ENCODE measurements at regions not wholly inside any gene's neighbourhood (a gene's known extent, or its start where the extent isn't known, plus 50 kb on each side); places are given as distances from the start of the nearest gene placed in this dataset.

- Histone ChIP-seq H3K27ac (ENCODE audit: low read depth) (no peak overlapping the region), H3K9me2 (ENCODE audit: insufficient read depth) (no peaks in the 10 kb centered on the region), H2AFZ (no peak overlapping the region), H3K36me3 (ENCODE audit: insufficient read depth) (no peaks in the 10 kb centered on the region; the same call in 1 of the 2 replicates), H3K4me3 (no peak overlapping the region), H3K79me2 (replicated peaks; ENCODE audit: insufficient read depth) (no peaks in the 10 kb centered on the region), H4K20me1 (replicated peaks; ENCODE audit: insufficient read depth) (no peaks in the 10 kb centered on the region), H3K4me1 (ENCODE audit: insufficient read depth) (no peaks in the 10 kb centered on the region), H3K4me2 (no peak overlapping the region), H3F3A (replicated peaks; ENCODE audit: low read depth) (no peaks in the 10 kb centered on the region), H3K27me3 (ENCODE audit: insufficient read depth) (no peaks in the 10 kb centered on the region)
- Mint-ChIP-seq H3K27ac (no peak overlapping the region), H3K9me3 (peaks cover 88% of the 10 kb centered on the region), H3K36me3 (ENCODE audit: low read depth) (peaks cover 28% of the 10 kb centered on the region), H3K4me3 (no peak overlapping the region), H3K4me1 (no peaks in the 10 kb centered on the region), H3K27me3 (ENCODE audit: insufficient read depth, low read depth, poor library complexity) (peaks cover 4% of the 10 kb centered on the region)
- no peak for ATAC-seq
- DNase-seq (ENCODE audit: low spot score), result no peak
- TF ChIP-seq NANOG (IDR thresholded peaks at IDR 0.05; ENCODE audit: borderline replicate concordance) (no peak), ZNF114 (CRISPR knock-in tag; IDR thresholded peaks at IDR 0.05) (no peak), CTCF (conservative IDR thresholded peaks at IDR 0.05; ENCODE audit: low read depth in 2 of 2) (no peak), CREB1 (CRISPR knock-in tag; IDR thresholded peaks at IDR 0.05; ENCODE audit: low read depth) (no peak)
These were observed 573.5 kb downstream of the KCNJ18 start for GRCh38 chr17:22265807-22266206.

DNA sequence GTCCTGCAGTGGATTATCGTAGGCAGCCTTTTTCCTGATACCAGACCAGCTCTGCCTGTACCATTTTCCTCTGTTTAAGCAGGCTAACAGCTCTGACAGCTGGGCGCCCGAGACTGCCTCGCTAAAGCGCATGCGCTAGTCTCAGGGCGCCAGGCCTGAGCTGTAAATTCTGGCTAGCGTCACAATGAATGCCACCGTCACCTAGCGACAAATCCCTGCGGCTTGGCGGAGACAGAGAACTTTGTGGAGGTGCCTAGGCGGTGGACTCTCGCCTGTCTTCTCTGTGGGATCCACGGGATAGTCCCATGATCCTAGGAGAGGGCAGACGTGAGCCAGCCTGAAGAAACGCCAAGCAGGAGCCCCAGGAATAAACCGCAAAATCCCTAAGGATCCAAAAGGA, 573.9 kb downstream of the KCNJ18 start:
- Histone ChIP-seq H3F3A (replicated peaks; ENCODE audit: low read depth) (no peaks in the 10 kb centered on the region), H3K79me2 (replicated peaks; ENCODE audit: insufficient read depth) (no peaks in the 10 kb centered on the region), H3K4me2 (no peak overlapping the region), H4K20me1 (replicated peaks; ENCODE audit: insufficient read depth) (no peaks in the 10 kb centered on the region), H3K27ac (ENCODE audit: low read depth) (no peak overlapping the region), H2AFZ (no peak overlapping the region), H3K4me1 (ENCODE audit: insufficient read depth) (no peaks in the 10 kb centered on the region), H3K9me2 (ENCODE audit: insufficient read depth) (no peaks in the 10 kb centered on the region), H3K27me3 (ENCODE audit: insufficient read depth) (no peaks in the 10 kb centered on the region), H3K4me3 (no peak overlapping the region), H3K36me3 (ENCODE audit: insufficient read depth) (no peaks in the 10 kb centered on the region; the same call in 1 of the 2 replicates)
- peaks cover 26% of the 10 kb centered on the region for H3K36me3 Mint-ChIP-seq (ENCODE audit: low read depth)
- H3K4me1 Mint-ChIP-seq, result no peaks in the 10 kb centered on the region
- peaks cover 4% of the 10 kb centered on the region for H3K27me3 Mint-ChIP-seq (ENCODE audit: insufficient read depth, low read depth, poor library complexity)
- no peak overlapping the region for H3K27ac Mint-ChIP-seq
- DNase-seq (ENCODE audit: low spot score) (no peak), ATAC-seq (no peak)
- no peak overlapping the region for H3K4me3 Mint-ChIP-seq
- peaks cover 88% of the 10 kb centered on the region for H3K9me3 Mint-ChIP-seq
- TF ChIP-seq CTCF (conservative IDR thresholded peaks at IDR 0.05; ENCODE audit: low read depth in 2 of 2) (no peak), ETS1 (IDR thresholded peaks at IDR 0.05) (no peak), ZNF331 (CRISPR knock-in tag; IDR thresholded peaks at IDR 0.05; ENCODE audit: low read depth) (no peak), NANOG (IDR thresholded peaks at IDR 0.05; ENCODE audit: borderline replicate concordance) (no peak), ZNF114 (CRISPR knock-in tag; IDR thresholded peaks at IDR 0.05) (no peak), EZH2phosphoT487 (IDR thresholded peaks at IDR 0.05; ENCODE audit: unreplicated experiment) (no peak), STAT1 (IDR thresholded peaks at IDR 0.05; ENCODE audit: unreplicated experiment) (no peak), ZNF462 (CRISPR knock-in tag; IDR thresholded peaks at IDR 0.05) (no peak), JUNB (IDR thresholded peaks at IDR 0.05; ENCODE audit: unreplicated experiment) (no peak)
